Skin epidermis (tissue), 12 donors: ENCODE measurements at regions not wholly inside any gene's neighbourhood (a gene's known extent, or its start where the extent isn't known, plus 50 kb on each side); places are given as distances from the start of the nearest gene placed in this dataset.
A peak's percentile ranks its signal among the peaks of the same experiment; 100 is the strongest.

Source experiments
- H3K27ac ChIP-seq, 21 experiments: fragments of 200-600 bp; sonication (generic) in 11 of 21; one replicate each; pipeline ENCODE4 v1.5.0; 2020; ENCODE audit warnings: mild to moderate bottlenecking in 3 of 21, inconsistent platforms in 2 of 21, moderate library complexity in 2 of 21
- H3K4me3 ChIP-seq, 7 experiments: fragments of 200-600 bp; sonication (generic) in 2 of 7; one replicate each; pipeline ENCODE4 v1.5.0; 2020; ENCODE audit warnings: inconsistent platforms in 2 of 7, mild to moderate bottlenecking in 2 of 7, moderate library complexity in 1 of 7

DNA sequence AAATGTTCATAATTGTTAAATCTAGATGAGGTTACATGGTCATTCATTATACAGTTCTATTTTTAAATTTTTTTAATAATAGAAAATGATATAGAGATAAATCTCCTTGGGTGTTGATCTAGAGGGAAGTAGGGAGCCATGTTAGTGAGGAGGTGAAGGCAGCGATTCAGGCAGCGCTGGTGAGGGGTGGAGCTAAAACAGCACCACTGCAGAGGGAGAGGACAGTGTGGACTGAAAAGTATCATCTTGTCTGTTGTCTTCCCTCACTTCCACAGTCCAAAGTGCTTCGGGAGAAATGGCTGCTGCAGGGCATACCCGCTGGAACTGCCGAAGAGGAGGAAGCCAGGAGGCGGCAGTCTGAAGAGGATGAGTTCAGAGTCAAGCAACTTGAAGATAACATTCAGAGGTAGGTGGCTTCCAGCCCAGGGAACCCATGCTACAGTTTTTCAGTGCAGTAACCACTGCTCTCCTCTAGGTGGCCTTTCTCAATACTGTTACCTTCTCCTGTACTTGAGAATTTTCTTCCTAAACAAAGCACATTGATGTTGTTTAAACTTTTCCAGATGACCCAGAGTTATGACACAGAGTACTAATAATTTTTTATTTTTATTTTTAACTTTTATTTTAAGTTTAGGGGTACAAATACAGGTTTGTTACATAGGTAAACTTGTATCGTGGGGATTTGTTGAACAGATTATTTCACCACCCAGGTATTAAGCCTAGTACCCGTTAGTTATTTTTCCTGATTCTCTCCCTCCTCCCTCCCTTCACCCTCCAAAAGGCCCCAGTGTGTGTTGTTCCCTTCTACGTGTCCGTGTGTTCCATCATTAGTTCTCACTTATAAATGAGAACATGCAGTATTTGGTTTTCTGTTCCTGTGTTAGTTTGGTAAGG is 100.5 kb downstream of the PALM2AKAP2 start:
- H3K4me3 ChIP-seq, result no peak overlapping the region

GRCh38 chr9:109883623-109884022 is 103.6 kb downstream of the PALM2AKAP2 start:
- no peak overlapping the region for H3K4me3 ChIP-seq
- H3K27ac ChIP-seq, result no peak overlapping the region

More for the DNA sequence above, 100.5 kb downstream of the PALM2AKAP2 start:
- H3K27ac ChIP-seq, result no peak overlapping the region

DNA sequence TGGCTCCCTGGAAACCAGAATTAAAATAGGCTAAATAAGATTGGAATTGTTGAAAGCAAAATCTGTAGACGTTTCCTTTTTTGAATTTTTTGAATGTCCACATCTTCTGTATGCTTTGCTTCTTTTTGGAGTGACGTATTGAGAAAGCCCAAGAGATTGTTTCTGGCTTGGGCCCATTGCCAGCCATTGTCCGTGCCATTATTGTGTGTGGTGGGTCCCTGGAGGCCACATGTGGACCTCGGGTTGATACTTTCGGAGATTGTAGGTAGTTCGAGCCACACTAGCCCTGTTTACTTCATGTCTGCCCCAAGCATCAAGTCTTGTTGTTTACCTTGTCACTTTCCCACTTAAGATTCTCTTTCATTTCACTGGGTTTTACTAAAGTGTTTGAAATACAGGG is 106.0 kb downstream of the PALM2AKAP2 start:
- no peak overlapping the region for H3K4me3 ChIP-seq
- H3K27ac ChIP-seq, result peak overlapping the region in 1 of 21 experiments; percentile 6

DNA sequence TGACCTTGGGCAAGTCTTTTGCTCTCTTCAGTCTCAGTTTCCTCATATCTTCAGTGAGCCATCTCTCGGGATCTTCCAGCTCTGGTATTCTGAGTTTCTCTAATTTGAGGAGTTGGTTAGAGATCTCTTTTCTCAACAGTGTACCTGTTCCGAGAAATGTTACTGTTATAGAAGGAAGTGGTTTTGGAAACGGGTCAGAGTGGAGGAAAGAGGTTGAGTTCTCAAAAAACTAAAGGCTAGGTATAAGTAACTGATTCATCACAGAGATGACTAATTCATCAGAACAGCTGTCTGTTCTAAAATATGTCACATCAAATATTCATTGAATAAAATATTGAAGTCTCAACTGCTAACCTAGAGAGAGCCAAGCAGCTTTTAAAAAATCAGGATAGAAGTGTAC is 106.6 kb downstream of the PALM2AKAP2 start:
- Histone ChIP-seq H3K4me3 (no peak overlapping the region), H3K27ac (no peak overlapping the region)

GRCh38 chr9:109887079-109887478 is 107.1 kb downstream of the PALM2AKAP2 start:
- no peak overlapping the region for H3K27ac ChIP-seq
- no peak overlapping the region for H3K4me3 ChIP-seq

- H3K27ac ChIP-seq, result no peak overlapping the region
- no peak overlapping the region for H3K4me3 ChIP-seq
These were observed 108.7 kb downstream of the PALM2AKAP2 start for GRCh38 chr9:109888695-109889094.

DNA sequence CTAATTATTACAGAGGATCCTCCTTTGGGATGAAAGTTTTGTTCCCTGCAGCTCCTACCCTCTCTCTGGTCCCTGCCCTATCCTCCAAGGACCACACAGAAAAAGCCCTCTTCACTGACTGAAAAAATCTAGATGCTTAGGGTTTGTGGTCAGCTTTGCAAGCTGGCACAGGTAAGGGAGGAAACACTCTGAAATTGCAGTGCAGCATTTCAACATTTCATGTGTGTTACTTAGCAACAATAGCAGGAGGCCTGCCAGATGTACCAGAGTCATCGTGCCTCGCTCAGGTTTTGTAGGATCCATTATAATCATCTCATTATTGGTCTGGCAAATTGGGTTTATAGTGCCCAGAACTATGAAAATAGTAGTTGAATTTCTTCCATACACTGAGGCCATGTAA is 109.5 kb downstream of the PALM2AKAP2 start:
- no peak overlapping the region for H3K27ac ChIP-seq

GRCh38 chr9:109893241-109893640 is 113.2 kb downstream of the PALM2AKAP2 start:
- no peak overlapping the region for H3K4me3 ChIP-seq
- H3K27ac ChIP-seq, result no peak overlapping the region

More for the DNA sequence above, 109.5 kb downstream of the PALM2AKAP2 start:
- H3K4me3 ChIP-seq, result no peak overlapping the region

GRCh38 chr9:109894473-109894872 is 114.5 kb downstream of the PALM2AKAP2 start:
- no peak overlapping the region for H3K27ac ChIP-seq
- H3K4me3 ChIP-seq, result no peak overlapping the region

DNA sequence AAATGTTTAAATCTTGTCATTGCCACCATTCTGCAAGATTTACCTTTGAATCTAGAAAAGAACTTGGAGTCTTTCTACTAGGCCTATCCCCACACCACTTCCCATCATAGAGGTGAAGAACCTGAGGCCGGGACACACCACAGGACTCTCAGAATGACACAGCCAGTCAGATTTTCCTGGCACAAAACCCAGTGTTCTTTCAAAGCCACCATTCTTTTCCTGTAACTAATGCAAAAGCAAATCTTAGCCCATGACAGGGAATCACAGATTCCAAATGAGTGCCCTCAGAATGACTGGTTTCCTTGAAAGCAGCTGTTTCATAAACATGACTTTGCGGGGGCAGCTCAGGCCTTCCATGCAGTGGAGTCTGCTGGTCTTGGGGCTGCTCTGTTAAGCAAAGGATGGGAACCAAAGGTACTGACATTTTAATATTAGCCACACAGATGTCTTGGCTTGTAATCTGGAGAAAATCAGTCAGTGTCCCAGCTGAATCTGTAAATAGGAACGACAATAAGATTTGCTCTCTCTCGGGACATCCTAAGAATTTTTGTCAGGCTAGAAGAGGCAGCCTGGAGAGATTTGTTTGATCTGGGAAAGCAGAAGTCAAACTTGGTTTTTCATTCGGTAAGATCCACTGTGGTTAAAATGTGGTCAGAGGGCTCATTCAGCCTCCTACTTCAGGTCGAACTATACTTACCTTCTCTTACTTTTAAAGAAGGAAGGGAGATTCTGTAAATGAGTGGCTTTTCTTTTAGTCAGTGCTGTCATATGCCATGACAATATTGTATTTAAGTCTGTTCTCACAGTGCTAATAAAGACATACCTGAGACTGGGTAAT is 115.1 kb downstream of the PALM2AKAP2 start:
- Histone ChIP-seq H3K27ac (no peak overlapping the region), H3K4me3 (no peak overlapping the region)

DNA sequence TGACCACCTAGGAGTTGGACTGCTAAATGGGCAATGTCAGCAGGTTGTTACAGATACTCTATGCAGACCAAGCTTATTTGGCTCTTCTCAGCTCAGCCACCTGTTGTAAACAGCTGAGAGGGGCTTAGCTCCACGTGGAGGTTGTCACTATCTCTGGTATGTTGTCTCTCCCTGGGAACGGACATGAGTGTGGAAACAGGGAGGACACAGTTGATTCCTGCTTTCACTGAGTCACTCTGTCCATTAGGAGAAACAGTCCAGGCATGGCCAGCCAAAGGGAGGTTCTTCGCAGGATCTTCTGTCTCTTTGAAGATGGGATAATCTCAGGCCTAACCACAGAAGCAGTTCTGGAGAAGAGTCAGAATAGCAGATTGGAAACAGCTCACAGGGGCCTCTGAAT is 121.2 kb downstream of the PALM2AKAP2 start:
- H3K27ac ChIP-seq, result no peak overlapping the region
- no peak overlapping the region for H3K4me3 ChIP-seq

- Histone ChIP-seq H3K4me3 (no peak overlapping the region), H3K27ac (no peak overlapping the region)
These were observed 123.6 kb downstream of the PALM2AKAP2 start for GRCh38 chr9:109903515-109904138.

GRCh38 chr9:109904666-109905065 is 124.7 kb downstream of the PALM2AKAP2 start:
- Histone ChIP-seq H3K4me3 (no peak overlapping the region), H3K27ac (peak overlapping the region in 1 of 21 experiments; percentile 27)

- Histone ChIP-seq H3K27ac (peak overlapping the region in 2 of 21 experiments; percentile 22 to 43), H3K4me3 (no peak overlapping the region)
These were observed 125.5 kb downstream of the PALM2AKAP2 start for GRCh38 chr9:109905472-109905871.

DNA sequence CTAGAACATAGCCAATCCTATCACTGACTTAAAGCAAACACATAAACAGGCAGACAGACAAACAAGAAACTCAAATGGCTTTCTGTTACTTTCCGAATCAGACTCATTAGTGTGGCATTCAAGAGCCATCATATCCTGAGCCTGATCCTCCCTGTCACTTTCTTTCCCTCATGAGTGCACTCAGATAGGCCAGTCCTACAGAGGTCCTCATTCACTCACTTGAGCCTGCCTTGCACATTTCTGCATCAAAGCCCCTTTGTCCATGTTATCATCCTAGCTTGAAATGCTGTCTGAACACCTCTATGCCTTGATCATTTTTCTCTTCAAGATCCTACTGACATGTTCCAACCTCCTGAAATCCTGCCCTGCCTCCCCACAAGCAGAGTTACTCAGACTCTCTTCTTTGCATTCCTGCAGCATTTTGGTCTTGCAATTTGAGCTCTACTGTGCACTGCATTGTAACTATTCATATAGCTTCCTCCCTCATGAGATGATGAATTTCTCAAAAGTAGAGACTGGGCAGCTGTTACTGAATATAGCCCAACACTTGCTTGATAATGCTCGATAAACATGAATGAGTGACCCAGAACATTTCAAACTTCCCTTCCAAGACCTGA is 126.9 kb downstream of the PALM2AKAP2 start:
- Histone ChIP-seq H3K27ac (peak overlapping the region in 3 of 21 experiments; percentile 26 to 52 (median 50)), H3K4me3 (no peak overlapping the region)

- Histone ChIP-seq H3K27ac (peak overlapping the region in 4 of 21 experiments; percentile 26 to 52 (median 38)), H3K4me3 (no peak overlapping the region)
These were observed 127.4 kb downstream of the PALM2AKAP2 start for GRCh38 chr9:109907400-109907799.

- H3K27ac ChIP-seq, result peak overlapping the region in 5 of 21 experiments; percentile 6 to 58 (median 37)
These were observed 127.9 kb downstream of the PALM2AKAP2 start for GRCh38 chr9:109907810-109908458.

GRCh38 chr9:109908459-109909390 is 128.7 kb downstream of the PALM2AKAP2 start:
- Histone ChIP-seq H3K4me3 (no peak overlapping the region), H3K27ac (peak overlapping the region in 2 of 21 experiments; percentile 6 to 37)

More at GRCh38 chr9:109907810-109908458, 127.9 kb downstream of the PALM2AKAP2 start:
- H3K4me3 ChIP-seq, result no peak overlapping the region
